Ovary (tissue), 3 donors: ENCODE measurements at regions not wholly inside any gene's neighbourhood (a gene's known extent, or its start where the extent isn't known, plus 50 kb on each side); places are given as distances from the start of the nearest gene placed in this dataset.

Experiments
- EP300 ChIP-seq: sonication (generic); formaldehyde crosslinking; IDR thresholded peaks from one replicate; pipeline ENCODE4 v1.6.1; 2017; ENCODE audit warnings: antibody characterized with exemption
- POLR2A ChIP-seq: fragments of 450-650 bp; IDR thresholded peaks from one replicate; pipeline ENCODE4 v1.6.1; 2017; ENCODE audit warnings: antibody characterized with exemption, mild to moderate bottlenecking, moderate library complexity
- TF ChIP-seq, protein P1 (sequence below), 3 donors: fragments of 450-650 bp in 2 of 3; fragments of 200-600 bp in 1 of 3; IDR thresholded peaks; one replicate each; pipeline versions ENCODE4 v1.5.1 to v1.8.0; 2016 to 2022; ENCODE audit warnings: antibody characterized with exemption in 3 of 3, mild to moderate bottlenecking in 1 of 3
- donor health status: DM: no; HTN: no; CAD: no.

- TF ChIP-seq, protein P1, sequence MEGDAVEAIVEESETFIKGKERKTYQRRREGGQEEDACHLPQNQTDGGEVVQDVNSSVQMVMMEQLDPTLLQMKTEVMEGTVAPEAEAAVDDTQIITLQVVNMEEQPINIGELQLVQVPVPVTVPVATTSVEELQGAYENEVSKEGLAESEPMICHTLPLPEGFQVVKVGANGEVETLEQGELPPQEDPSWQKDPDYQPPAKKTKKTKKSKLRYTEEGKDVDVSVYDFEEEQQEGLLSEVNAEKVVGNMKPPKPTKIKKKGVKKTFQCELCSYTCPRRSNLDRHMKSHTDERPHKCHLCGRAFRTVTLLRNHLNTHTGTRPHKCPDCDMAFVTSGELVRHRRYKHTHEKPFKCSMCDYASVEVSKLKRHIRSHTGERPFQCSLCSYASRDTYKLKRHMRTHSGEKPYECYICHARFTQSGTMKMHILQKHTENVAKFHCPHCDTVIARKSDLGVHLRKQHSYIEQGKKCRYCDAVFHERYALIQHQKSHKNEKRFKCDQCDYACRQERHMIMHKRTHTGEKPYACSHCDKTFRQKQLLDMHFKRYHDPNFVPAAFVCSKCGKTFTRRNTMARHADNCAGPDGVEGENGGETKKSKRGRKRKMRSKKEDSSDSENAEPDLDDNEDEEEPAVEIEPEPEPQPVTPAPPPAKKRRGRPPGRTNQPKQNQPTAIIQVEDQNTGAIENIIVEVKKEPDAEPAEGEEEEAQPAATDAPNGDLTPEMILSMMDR (IDR thresholded peaks at IDR 0.05): no peak
- TF ChIP-seq POLR2A: no peak
- TF ChIP-seq EP300: no peak
Observed at GRCh38 chr12:115737895-115738294, 539.6 kb downstream of the MED13L start.
